ENCODE measurements at regions not wholly inside any gene's neighbourhood (a gene's known extent, or its start where the extent isn't known, plus 50 kb on each side); places are given as distances from the start of the nearest gene placed in this dataset.

GRCh38 chr2:19264852-19265251 is 93.6 kb downstream of the OSR1 start:
- H3K36me3 ChIP-seq (replicated peaks in 1 of 2; ENCODE audit: control insufficient read depth in 1 of 2, insufficient read depth in 2 of 2, low read length in 2 of 2), result no peaks in the 10 kb centered on the region
- no peaks in the 10 kb centered on the region for H3K4me1 ChIP-seq (ENCODE audit: insufficient read depth, low read length)
- H3K9me3 ChIP-seq (ENCODE audit: low read length), result no peaks in the 10 kb centered on the region
- BruUV-seq (replicated peaks), result no TSS peak
- FAIRE-seq (no peak), DNase-seq (ENCODE audit: low spot score) (no peak), ATAC-seq (no peak)
- H3K27ac ChIP-seq (ENCODE audit: extremely low read length, insufficient read depth, low read length), result no peak overlapping the region
- no peaks in the 10 kb centered on the region for H3K27me3 ChIP-seq (ENCODE audit: control insufficient read depth in 1 of 2, insufficient read depth in 2 of 2, low read length in 2 of 2)
- no peak overlapping the region for H3K9ac ChIP-seq (ENCODE audit: insufficient read depth, low read depth, low read length)
- in situ Hi-C loops (cut with HindIII; ENCODE audit: extremely low pct_ligation_motif_present, low pct_unique_long_range_greater_than_20kb) (no loop called here), intact Hi-C loops (cut with micrococcal nuclease; ENCODE audit: unreplicated experiment) (no loop called here)
- TF ChIP-seq, protein P1, sequence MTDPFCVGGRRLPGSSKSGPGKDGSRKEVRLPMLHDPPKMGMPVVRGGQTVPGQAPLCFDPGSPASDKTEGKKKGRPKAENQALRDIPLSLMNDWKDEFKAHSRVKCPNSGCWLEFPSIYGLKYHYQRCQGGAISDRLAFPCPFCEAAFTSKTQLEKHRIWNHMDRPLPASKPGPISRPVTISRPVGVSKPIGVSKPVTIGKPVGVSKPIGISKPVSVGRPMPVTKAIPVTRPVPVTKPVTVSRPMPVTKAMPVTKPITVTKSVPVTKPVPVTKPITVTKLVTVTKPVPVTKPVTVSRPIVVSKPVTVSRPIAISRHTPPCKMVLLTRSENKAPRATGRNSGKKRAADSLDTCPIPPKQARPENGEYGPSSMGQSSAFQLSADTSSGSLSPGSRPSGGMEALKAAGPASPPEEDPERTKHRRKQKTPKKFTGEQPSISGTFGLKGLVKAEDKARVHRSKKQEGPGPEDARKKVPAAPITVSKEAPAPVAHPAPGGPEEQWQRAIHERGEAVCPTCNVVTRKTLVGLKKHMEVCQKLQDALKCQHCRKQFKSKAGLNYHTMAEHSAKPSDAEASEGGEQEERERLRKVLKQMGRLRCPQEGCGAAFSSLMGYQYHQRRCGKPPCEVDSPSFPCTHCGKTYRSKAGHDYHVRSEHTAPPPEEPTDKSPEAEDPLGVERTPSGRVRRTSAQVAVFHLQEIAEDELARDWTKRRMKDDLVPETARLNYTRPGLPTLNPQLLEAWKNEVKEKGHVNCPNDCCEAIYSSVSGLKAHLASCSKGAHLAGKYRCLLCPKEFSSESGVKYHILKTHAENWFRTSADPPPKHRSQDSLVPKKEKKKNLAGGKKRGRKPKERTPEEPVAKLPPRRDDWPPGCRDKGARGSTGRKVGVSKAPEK (CRISPR knock-in tag; IDR thresholded peaks at IDR 0.05; ENCODE audit: borderline replicate concordance), result no peak
- TF ChIP-seq RFX3 (CRISPR knock-in tag; IDR thresholded peaks at IDR 0.05), result no peak
- TF ChIP-seq, protein P2, sequence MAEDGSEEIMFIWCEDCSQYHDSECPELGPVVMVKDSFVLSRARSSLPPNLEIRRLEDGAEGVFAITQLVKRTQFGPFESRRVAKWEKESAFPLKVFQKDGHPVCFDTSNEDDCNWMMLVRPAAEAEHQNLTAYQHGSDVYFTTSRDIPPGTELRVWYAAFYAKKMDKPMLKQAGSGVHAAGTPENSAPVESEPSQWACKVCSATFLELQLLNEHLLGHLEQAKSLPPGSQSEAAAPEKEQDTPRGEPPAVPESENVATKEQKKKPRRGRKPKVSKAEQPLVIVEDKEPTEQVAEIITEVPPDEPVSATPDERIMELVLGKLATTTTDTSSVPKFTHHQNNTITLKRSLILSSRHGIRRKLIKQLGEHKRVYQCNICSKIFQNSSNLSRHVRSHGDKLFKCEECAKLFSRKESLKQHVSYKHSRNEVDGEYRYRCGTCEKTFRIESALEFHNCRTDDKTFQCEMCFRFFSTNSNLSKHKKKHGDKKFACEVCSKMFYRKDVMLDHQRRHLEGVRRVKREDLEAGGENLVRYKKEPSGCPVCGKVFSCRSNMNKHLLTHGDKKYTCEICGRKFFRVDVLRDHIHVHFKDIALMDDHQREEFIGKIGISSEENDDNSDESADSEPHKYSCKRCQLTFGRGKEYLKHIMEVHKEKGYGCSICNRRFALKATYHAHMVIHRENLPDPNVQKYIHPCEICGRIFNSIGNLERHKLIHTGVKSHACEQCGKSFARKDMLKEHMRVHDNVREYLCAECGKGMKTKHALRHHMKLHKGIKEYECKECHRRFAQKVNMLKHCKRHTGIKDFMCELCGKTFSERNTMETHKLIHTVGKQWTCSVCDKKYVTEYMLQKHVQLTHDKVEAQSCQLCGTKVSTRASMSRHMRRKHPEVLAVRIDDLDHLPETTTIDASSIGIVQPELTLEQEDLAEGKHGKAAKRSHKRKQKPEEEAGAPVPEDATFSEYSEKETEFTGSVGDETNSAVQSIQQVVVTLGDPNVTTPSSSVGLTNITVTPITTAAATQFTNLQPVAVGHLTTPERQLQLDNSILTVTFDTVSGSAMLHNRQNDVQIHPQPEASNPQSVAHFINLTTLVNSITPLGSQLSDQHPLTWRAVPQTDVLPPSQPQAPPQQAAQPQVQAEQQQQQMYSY (CRISPR knock-in tag; IDR thresholded peaks at IDR 0.05), result no peak
- no peak for TF ChIP-seq SOX5 (CRISPR knock-in tag; IDR thresholded peaks at IDR 0.05; ENCODE audit: borderline replicate concordance)
- TF ChIP-seq KDM5B (CRISPR knock-in tag; IDR thresholded peaks at IDR 0.05; ENCODE audit: borderline replicate concordance), result no peak
- TF ChIP-seq TOE1 (CRISPR knock-in tag; IDR thresholded peaks at IDR 0.05), result no peak
- TF ChIP-seq, protein P3, sequence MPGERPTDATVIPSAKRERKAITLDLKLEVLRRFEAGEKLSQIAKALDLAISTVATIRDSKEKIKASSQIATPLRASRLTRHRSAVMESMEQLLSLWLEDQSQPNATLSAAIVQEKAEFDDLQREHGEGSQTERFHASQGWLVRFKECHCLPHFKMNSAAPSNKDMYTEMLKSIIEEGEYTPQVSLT (CRISPR knock-in tag; IDR thresholded peaks at IDR 0.05; ENCODE audit: borderline replicate concordance, low read depth), result no peak
- TF ChIP-seq ZNF782 (CRISPR knock-in tag; IDR thresholded peaks at IDR 0.05; ENCODE audit: borderline replicate concordance), result no peak
- no peak for TF ChIP-seq ZNF18 (CRISPR knock-in tag; IDR thresholded peaks at IDR 0.05; ENCODE audit: insufficient replicate concordance)
- TF ChIP-seq MYNN (CRISPR knock-in tag; IDR thresholded peaks at IDR 0.05; ENCODE audit: low read depth), result no peak
- no peak overlapping the region for H3K4me3 ChIP-seq (replicated peaks in 1 of 3; ENCODE audit: insufficient read depth in 1 of 3, low read depth in 2 of 3, low read length in 3 of 3)
- no peak overlapping the region for H2AFZ ChIP-seq (ENCODE audit: low read length)
- ChIA-PET CTCF (ENCODE audit: low intra/inter-chr PET ratio, low total read pairs) (no interaction called here), POLR2A (no interaction called here)
- no peaks in the 10 kb centered on the region for H3K79me2 ChIP-seq (ENCODE audit: insufficient read depth, low read length)
- H3K4me2 ChIP-seq (ENCODE audit: low read depth, low read length), result no peak overlapping the region
- WGBS (ENCODE audit: low lambda C conversion rate), result 57% methylated on average over 6 of the region's 6 CpGs
- no peaks in the 10 kb centered on the region for H4K20me1 ChIP-seq (ENCODE audit: insufficient read depth, low read length)
